ENCODE measurements at regions not wholly inside any gene's neighbourhood (a gene's known extent, or its start where the extent isn't known, plus 50 kb on each side); places are given as distances from the start of the nearest gene placed in this dataset.

DNA sequence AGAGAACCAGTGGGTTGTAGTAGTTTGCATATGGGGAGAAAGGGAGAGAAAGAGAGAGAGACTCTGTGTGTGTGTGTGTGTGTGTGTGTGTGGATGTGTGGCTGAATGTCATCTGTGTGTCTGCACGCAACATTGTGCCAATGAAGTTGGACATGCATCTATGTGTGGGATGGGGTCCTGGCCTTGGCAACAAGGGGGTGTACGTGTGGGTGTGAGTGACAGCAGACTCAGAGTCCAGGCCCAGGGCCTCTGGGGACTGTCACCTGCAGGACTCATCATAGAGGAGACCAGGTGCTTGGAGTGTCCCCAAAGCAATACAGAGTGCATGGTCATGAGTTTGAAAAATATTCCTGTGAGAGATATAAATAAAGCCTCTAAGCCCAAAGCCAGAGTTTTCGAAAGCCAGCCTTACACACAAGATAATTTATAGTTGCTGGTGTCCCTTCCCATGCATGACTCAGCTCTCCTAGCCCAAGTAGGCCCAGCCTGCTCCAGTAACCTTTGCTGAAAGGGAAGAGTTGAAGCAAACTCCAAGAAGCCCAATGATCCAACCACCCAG, 59.9 kb downstream of the TNP1 start:
- no peak overlapping the region for H2BK120ac ChIP-seq (replicated peaks; ENCODE audit: low read depth, low read length)
- CTCF ChIA-PET (ENCODE audit: partially characterized antibody), result interaction anchor here (1.4 kb wide), 2 partner anchors 102 to 105 kb away, joined by 3 read pairs; partner anchors contain the start of gene IGFBP5
- no peaks in the 10 kb centered on the region for H3K9me3 ChIP-seq (ENCODE audit: insufficient read depth in 2 of 2, low read depth in 1 of 2, low read length in 1 of 2)
- no peak overlapping the region for H2BK5ac ChIP-seq (ENCODE audit: low read depth, low read length)
- H3K18ac ChIP-seq (ENCODE audit: extremely low read depth, low read length), result no peak overlapping the region
- H3K56ac ChIP-seq (replicated peaks; ENCODE audit: insufficient read length, low read depth, low read length), result no peak overlapping the region
- no peak overlapping the region for H3K4me2 ChIP-seq (ENCODE audit: insufficient read depth in 1 of 2, low read depth in 2 of 2, low read length in 2 of 2)
- no peaks in the 10 kb centered on the region for H3K4me1 ChIP-seq (replicated peaks in 1 of 4; ENCODE audit: control insufficient read depth in 3 of 4, insufficient read depth in 4 of 4, low read length in 3 of 4)
- H3K23me2 ChIP-seq (ENCODE audit: low read depth, low read length), result no peaks in the 10 kb centered on the region; the same call in 1 of the 2 replicates
- FAIRE-seq, result no peak
- H2AK5ac ChIP-seq (ENCODE audit: low read depth, low read length), result no peak overlapping the region
- 95% methylated on average over 3 of the region's 3 CpGs; no CpG with 5 or more reads in 1 of the 2 experiments for WGBS, 2 experiments (ENCODE audit: extremely low coverage in 1 of 2, insufficient coverage in 1 of 2, insufficient read length in 1 of 2, insufficient replicate concordance in 2 of 2, low coverage in 1 of 2, low lambda C conversion rate in 2 of 2, missing lambda C conversion rate in 1 of 2)
- no peak overlapping the region for H3K23ac ChIP-seq (ENCODE audit: insufficient read length)
- no peaks in the 10 kb centered on the region for H3K79me1 ChIP-seq (ENCODE audit: low read depth, low read length)
- H2BK20ac ChIP-seq (ENCODE audit: low read length), result no peak overlapping the region
- no peak overlapping the region; the same call in 1 of the 2 replicates for H2AFZ ChIP-seq (ENCODE audit: low read length)
- no peaks in the 10 kb centered on the region for H4K20me1 ChIP-seq (replicated peaks in 1 of 2; ENCODE audit: control insufficient read depth in 1 of 2, insufficient read depth in 2 of 2, low read length in 2 of 2)
- H2BK12ac ChIP-seq (ENCODE audit: low read depth, low read length), result no peak overlapping the region; the same call in 1 of the 2 replicates
- no peak overlapping the region for H2BK15ac ChIP-seq (ENCODE audit: low read length)
- H4K8ac ChIP-seq (ENCODE audit: extremely low read depth, insufficient read depth, low read length), result no peak overlapping the region
- H3K14ac ChIP-seq (ENCODE audit: insufficient read length), result no peak overlapping the region
- no peak for DNase-seq (ENCODE audit: low read depth in 1 of 2, low spot score in 2 of 2)
- H3K27me3 ChIP-seq (replicated peaks in 1 of 4; ENCODE audit: control insufficient read depth in 3 of 4, extremely low read depth in 1 of 4, insufficient read depth in 3 of 4, low read length in 3 of 4), result no peaks in the 10 kb centered on the region
- H4K5ac ChIP-seq (ENCODE audit: insufficient read length, low read depth, low read length), result no peak overlapping the region
- no peak overlapping the region for H3K27ac ChIP-seq (ENCODE audit: low read depth, low read length)
- H3K79me2 ChIP-seq (ENCODE audit: control insufficient read depth in 1 of 2, insufficient read depth in 2 of 2, low read length in 2 of 2), result no peaks in the 10 kb centered on the region
- H3K4ac ChIP-seq (replicated peaks; ENCODE audit: insufficient read length, low read depth, low read length), result no peak overlapping the region
- POLR2A ChIA-PET (ENCODE audit: partially characterized antibody), result interaction anchor here (1.1 kb wide), 1 partner anchor 12 kb away, joined by 3 read pairs; no protein-coding TSS in a partner anchor
- no peak overlapping the region for H4K91ac ChIP-seq (replicated peaks; ENCODE audit: insufficient read length, low read length)
- no peak overlapping the region for H3K4me3 ChIP-seq (ENCODE audit: extremely low read depth in 1 of 4, insufficient read depth in 2 of 4, low read depth in 3 of 4, low read length in 4 of 4)
- H3K36me3 ChIP-seq (ENCODE audit: control insufficient read depth in 2 of 4, insufficient read depth in 4 of 4, low read length in 3 of 4), result no peaks in the 10 kb centered on the region
- H3K9ac ChIP-seq (replicated peaks in 1 of 4; ENCODE audit: extremely low read depth in 1 of 4, low read depth in 3 of 4, low read length in 3 of 4), result no peak overlapping the region
- TF ChIP-seq, protein P1, sequence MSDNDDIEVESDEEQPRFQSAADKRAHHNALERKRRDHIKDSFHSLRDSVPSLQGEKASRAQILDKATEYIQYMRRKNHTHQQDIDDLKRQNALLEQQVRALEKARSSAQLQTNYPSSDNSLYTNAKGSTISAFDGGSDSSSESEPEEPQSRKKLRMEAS (IDR thresholded peaks at IDR 0.05), result no peak
- TF ChIP-seq RXRA (IDR thresholded peaks at IDR 0.05; ENCODE audit: insufficient read depth, low read depth, low read length) (no peak), PHF8 (conservative IDR thresholded peaks at IDR 0.05; ENCODE audit: low read depth, low read length) (no peak), SIX5 (IDR thresholded peaks at IDR 0.05; ENCODE audit: low read depth, low read length) (no peak), TBP (IDR thresholded peaks at IDR 0.05; ENCODE audit: low read depth, low read length) (no peak), GTF2F1 (IDR thresholded peaks at IDR 0.05; ENCODE audit: borderline replicate concordance, low read depth, low read length) (no peak), NANOG (IDR thresholded peaks at IDR 0.05; ENCODE audit: insufficient read depth, low read depth, low read length, poor library complexity, severe bottlenecking) (no peak), ASH2L (IDR thresholded peaks at IDR 0.05; ENCODE audit: low read length) (no peak), TAF7 (optimal IDR thresholded peaks at IDR 0.05; ENCODE audit: borderline replicate concordance, low read depth, low read length) (no peak), RAD21 (IDR thresholded peaks at IDR 0.05 in 1 of 2, conservative IDR thresholded peaks at IDR 0.05 in 1 of 2; ENCODE audit: low read depth in 2 of 2, low read length in 2 of 2) (no peak), CHD1 (IDR thresholded peaks at IDR 0.05; ENCODE audit: low read depth, low read length) (no peak)
- TF ChIP-seq, protein P2, sequence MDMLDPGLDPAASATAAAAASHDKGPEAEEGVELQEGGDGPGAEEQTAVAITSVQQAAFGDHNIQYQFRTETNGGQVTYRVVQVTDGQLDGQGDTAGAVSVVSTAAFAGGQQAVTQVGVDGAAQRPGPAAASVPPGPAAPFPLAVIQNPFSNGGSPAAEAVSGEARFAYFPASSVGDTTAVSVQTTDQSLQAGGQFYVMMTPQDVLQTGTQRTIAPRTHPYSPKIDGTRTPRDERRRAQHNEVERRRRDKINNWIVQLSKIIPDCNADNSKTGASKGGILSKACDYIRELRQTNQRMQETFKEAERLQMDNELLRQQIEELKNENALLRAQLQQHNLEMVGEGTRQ (IDR thresholded peaks at IDR 0.05; ENCODE audit: low read length), result no peak

Measured in H1 (cell line).